ENCODE measurements at regions not wholly inside any gene's neighbourhood (a gene's known extent, or its start where the extent isn't known, plus 50 kb on each side); places are given as distances from the start of the nearest gene placed in this dataset.

DNA sequence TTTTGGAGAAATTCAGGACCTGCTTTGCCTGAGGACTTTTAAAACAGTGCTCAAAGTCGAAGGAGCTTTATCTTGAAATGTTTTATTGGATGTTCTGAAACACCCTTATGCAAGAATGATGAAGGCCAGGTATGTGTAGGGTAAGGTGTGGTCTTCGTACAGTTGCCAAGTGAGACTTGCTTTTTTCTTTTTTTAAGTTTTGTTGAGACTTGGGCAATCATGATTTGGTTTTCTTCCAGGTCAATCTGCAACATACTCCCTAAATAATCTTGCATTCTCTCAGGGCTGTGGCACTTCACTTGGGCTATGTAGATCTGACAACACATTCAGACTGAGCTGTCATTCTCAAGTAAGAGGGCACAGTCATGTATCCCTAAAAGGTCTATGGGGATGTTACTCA is 75.0 kb downstream of the GATA3 start:
- H3K9me1 ChIP-seq (ENCODE audit: insufficient read depth, low read length) = no peaks in the 10 kb centered on the region
- WGBS, 2 experiments (ENCODE audit: extremely low coverage in 2 of 2, insufficient read length in 1 of 2) = 0% methylated on average over 1 of the region's 2 CpGs; no CpG with 5 or more reads in 1 of the 2 experiments
- in situ Hi-C loops (cut with MboI; ENCODE audit: low sequenced_read_pairs) (no loop called here), dilution Hi-C loops (cut with HindIII; ENCODE audit: low sequenced_read_pairs, unreplicated experiment) (no loop called here), intact Hi-C loops (cut with micrococcal nuclease) (no loop called here)
- CTCF ChIA-PET = no interaction called here
- no peak overlapping the region for H4K8ac ChIP-seq (ENCODE audit: low read depth in 2 of 2, low read length in 2 of 2)
- no peak for ATAC-seq (ENCODE audit: low read depth)
- POLR2A ChIA-PET (ENCODE audit: unreplicated experiment) = no interaction called here
- no peak overlapping the region for H3K4me2 ChIP-seq (ENCODE audit: low read depth, low read length)
- H4K5ac ChIP-seq (ENCODE audit: low read depth, low read length) = no peak overlapping the region
- no peak overlapping the region for H3K9ac ChIP-seq (ENCODE audit: low read depth, low read length)
- H3K4me3 ChIP-seq (ENCODE audit: insufficient read depth, low read depth, low read length) = no peak overlapping the region
- no peaks in the 10 kb centered on the region for H3K4me1 ChIP-seq (ENCODE audit: control insufficient read depth, insufficient read depth, low read length)
- no peak for TF ChIP-seq RFX5 (IDR thresholded peaks at IDR 0.05; ENCODE audit: low read depth, low read length)
- no peak for TF ChIP-seq BHLHE40 (IDR thresholded peaks at IDR 0.05; ENCODE audit: low read depth, low read length)
- no peak for TF ChIP-seq POLR2A (IDR thresholded peaks at IDR 0.05; ENCODE audit: low read depth, low read length)
- TF ChIP-seq MAZ (IDR thresholded peaks at IDR 0.05; ENCODE audit: borderline replicate concordance, low read depth, low read length) = no peak
- no peak for TF ChIP-seq SMC3 (IDR thresholded peaks at IDR 0.05; ENCODE audit: low read depth, low read length)
- TF ChIP-seq, protein P1, sequence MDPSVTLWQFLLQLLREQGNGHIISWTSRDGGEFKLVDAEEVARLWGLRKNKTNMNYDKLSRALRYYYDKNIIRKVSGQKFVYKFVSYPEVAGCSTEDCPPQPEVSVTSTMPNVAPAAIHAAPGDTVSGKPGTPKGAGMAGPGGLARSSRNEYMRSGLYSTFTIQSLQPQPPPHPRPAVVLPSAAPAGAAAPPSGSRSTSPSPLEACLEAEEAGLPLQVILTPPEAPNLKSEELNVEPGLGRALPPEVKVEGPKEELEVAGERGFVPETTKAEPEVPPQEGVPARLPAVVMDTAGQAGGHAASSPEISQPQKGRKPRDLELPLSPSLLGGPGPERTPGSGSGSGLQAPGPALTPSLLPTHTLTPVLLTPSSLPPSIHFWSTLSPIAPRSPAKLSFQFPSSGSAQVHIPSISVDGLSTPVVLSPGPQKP (IDR thresholded peaks at IDR 0.05; ENCODE audit: borderline replicate concordance, low read depth, low read length) = no peak
- TF ChIP-seq RAD21 (IDR thresholded peaks at IDR 0.05; ENCODE audit: low read length) = no peak
- no peak for TF ChIP-seq CHD1 (IDR thresholded peaks at IDR 0.05; ENCODE audit: low read depth, low read length)
- TF ChIP-seq, protein P2, sequence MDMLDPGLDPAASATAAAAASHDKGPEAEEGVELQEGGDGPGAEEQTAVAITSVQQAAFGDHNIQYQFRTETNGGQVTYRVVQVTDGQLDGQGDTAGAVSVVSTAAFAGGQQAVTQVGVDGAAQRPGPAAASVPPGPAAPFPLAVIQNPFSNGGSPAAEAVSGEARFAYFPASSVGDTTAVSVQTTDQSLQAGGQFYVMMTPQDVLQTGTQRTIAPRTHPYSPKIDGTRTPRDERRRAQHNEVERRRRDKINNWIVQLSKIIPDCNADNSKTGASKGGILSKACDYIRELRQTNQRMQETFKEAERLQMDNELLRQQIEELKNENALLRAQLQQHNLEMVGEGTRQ (IDR thresholded peaks at IDR 0.05; ENCODE audit: low read depth, low read length) = no peak
- TF ChIP-seq MXI1 (IDR thresholded peaks at IDR 0.05; ENCODE audit: borderline replicate concordance, low read depth, low read length) = no peak
- no peak for TF ChIP-seq FOS (IDR thresholded peaks at IDR 0.05; ENCODE audit: low read depth, low read length)
- TF ChIP-seq RCOR1 (IDR thresholded peaks at IDR 0.05; ENCODE audit: insufficient replicate concordance, low read length) = no peak
- no peak for TF ChIP-seq CEBPB (IDR thresholded peaks at IDR 0.05; ENCODE audit: low read depth, low read length)
- no peak for TF ChIP-seq MAFK (IDR thresholded peaks at IDR 0.05; ENCODE audit: low read depth, low read length)
- no peak for TF ChIP-seq NFE2L2 (IDR thresholded peaks at IDR 0.05; ENCODE audit: low read depth, low read length)
- TF ChIP-seq, protein P3, sequence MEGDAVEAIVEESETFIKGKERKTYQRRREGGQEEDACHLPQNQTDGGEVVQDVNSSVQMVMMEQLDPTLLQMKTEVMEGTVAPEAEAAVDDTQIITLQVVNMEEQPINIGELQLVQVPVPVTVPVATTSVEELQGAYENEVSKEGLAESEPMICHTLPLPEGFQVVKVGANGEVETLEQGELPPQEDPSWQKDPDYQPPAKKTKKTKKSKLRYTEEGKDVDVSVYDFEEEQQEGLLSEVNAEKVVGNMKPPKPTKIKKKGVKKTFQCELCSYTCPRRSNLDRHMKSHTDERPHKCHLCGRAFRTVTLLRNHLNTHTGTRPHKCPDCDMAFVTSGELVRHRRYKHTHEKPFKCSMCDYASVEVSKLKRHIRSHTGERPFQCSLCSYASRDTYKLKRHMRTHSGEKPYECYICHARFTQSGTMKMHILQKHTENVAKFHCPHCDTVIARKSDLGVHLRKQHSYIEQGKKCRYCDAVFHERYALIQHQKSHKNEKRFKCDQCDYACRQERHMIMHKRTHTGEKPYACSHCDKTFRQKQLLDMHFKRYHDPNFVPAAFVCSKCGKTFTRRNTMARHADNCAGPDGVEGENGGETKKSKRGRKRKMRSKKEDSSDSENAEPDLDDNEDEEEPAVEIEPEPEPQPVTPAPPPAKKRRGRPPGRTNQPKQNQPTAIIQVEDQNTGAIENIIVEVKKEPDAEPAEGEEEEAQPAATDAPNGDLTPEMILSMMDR (conservative IDR thresholded peaks at IDR 0.05; ENCODE audit: low read depth, low read length) = no peak
- H3K18ac ChIP-seq (ENCODE audit: low read depth, low read length) = no peak overlapping the region
- no peak overlapping the region for H2AK5ac ChIP-seq (ENCODE audit: low read depth, low read length)
- no peak overlapping the region for H3K56ac ChIP-seq (ENCODE audit: extremely low read depth, insufficient read depth, low read length)
- no peak overlapping the region for H2BK15ac ChIP-seq (ENCODE audit: low read depth, low read length)
- no peak overlapping the region for H3K27ac ChIP-seq (ENCODE audit: insufficient read depth, low read length)
- no peaks in the 10 kb centered on the region for H4K20me1 ChIP-seq (ENCODE audit: insufficient read depth, low read length)
- H2BK5ac ChIP-seq (ENCODE audit: low read depth, low read length, poor library complexity, severe bottlenecking) = no peak overlapping the region
- no peak overlapping the region for H4K91ac ChIP-seq (ENCODE audit: insufficient read depth, low read depth, low read length)
- no peak for DNase-seq
- no peaks in the 10 kb centered on the region for H3K27me3 ChIP-seq (ENCODE audit: control insufficient read depth, insufficient read depth, low read length)
- H3K23ac ChIP-seq (ENCODE audit: low read depth, low read length) = no peak overlapping the region
- no peak overlapping the region for H2AK9ac ChIP-seq (replicated peaks; ENCODE audit: low read depth, low read length, poor library complexity)
- H3K9me3 ChIP-seq (ENCODE audit: control insufficient read depth, insufficient read depth, low read length) = peaks cover 10% of the 10 kb centered on the region
- no peak overlapping the region for H2BK120ac ChIP-seq (ENCODE audit: low read depth, low read length)
- no peak overlapping the region for H2BK20ac ChIP-seq (ENCODE audit: low read depth, low read length)
- no TSS peak for BruUV-seq (replicated peaks)
- H3K79me1 ChIP-seq (ENCODE audit: low read depth in 1 of 2, low read length in 2 of 2) = no peaks in the 10 kb centered on the region
- H2AFZ ChIP-seq (replicated peaks; ENCODE audit: low read length, poor library complexity) = no peak overlapping the region
- H3K36me3 ChIP-seq (ENCODE audit: control insufficient read depth, insufficient read depth, low read length) = no peaks in the 10 kb centered on the region
- H3K4ac ChIP-seq (ENCODE audit: low read depth, low read length) = no peak overlapping the region
- no peak overlapping the region for H3K14ac ChIP-seq (replicated peaks; ENCODE audit: low read depth, low read length)

Data from IMR-90 (cell line).